HEK293T (cell line): ENCODE measurements at regions not wholly inside any gene's neighbourhood (a gene's known extent, or its start where the extent isn't known, plus 50 kb on each side); places are given as distances from the start of the nearest gene placed in this dataset.
"Not testable (repeated sequence)": the region's sequence is repeated elsewhere in the genome, so short reads cannot be mapped to it uniquely, and the experiment has no call there.

ENCODE experiments used
- CTCF ChIA-PET: fragments of 350-600 bp; formaldehyde crosslinking; extraction: SDS; loops from one replicate; lab custom pipeline; 2021; ENCODE audit warnings: antibody characterized with exemption, inconsistent platforms; lab: Yijun Ruan, JAX
- POLR2A ChIA-PET: fragments of 350-600 bp; formaldehyde crosslinking; extraction: SDS; loops from one replicate; lab custom pipeline; 2020; ENCODE audit warnings: antibody characterized with exemption, inconsistent platforms; lab: Yijun Ruan, JAX
- DNase-seq: peaks from one replicate; pipeline ENCODE4 v3.0.0; 2012; ENCODE audit warnings: mixed read lengths; ENCODE audit errors: extremely low spot score
- ARNT ChIP-seq: fragments of 450-650 bp; IDR thresholded peaks from 2 replicates; pipeline ENCODE4 v1.6.1; 2017; ENCODE audit warnings: mild to moderate bottlenecking
- BHLHE40 ChIP-seq: fragments of 450-650 bp; IDR thresholded peaks from 2 replicates; pipeline ENCODE4 v1.6.1; 2016; ENCODE audit warnings: mild to moderate bottlenecking, moderate library complexity, borderline replicate concordance
- CTBP1 ChIP-seq: fragments of 450-650 bp; IDR thresholded peaks from 2 replicates; pipeline ENCODE4 v1.6.1; 2016; ENCODE audit warnings: borderline replicate concordance
- ELF4 ChIP-seq: fragments of 450-650 bp; IDR thresholded peaks from 2 replicates; pipeline ENCODE4 v1.6.1; 2017; ENCODE audit warnings: antibody characterized with exemption
- FOXA1 ChIP-seq: fragments of 450-650 bp; IDR thresholded peaks from 2 replicates; pipeline ENCODE4 v1.6.1; 2016; ENCODE audit warnings: mild to moderate bottlenecking
- FOXK2 ChIP-seq: fragments of 450-650 bp; IDR thresholded peaks from 2 replicates; pipeline ENCODE4 v1.6.1; 2016; ENCODE audit warnings: mild to moderate bottlenecking
- FOXM1 ChIP-seq: fragments of 450-650 bp; IDR thresholded peaks from 2 replicates; pipeline ENCODE4 v1.6.1; 2017; ENCODE audit warnings: mild to moderate bottlenecking, borderline replicate concordance
- HDGF ChIP-seq: fragments of 450-650 bp; IDR thresholded peaks from 2 replicates; pipeline ENCODE4 v1.6.1; 2017; ENCODE audit warnings: antibody characterized with exemption, borderline replicate concordance
- L3MBTL2 ChIP-seq: fragments of 450-650 bp; conservative IDR thresholded peaks from 2 replicates; pipeline ENCODE4 v1.6.1; 2016; ENCODE audit warnings: mild to moderate bottlenecking
- LEF1 ChIP-seq: fragments of 450-650 bp; IDR thresholded peaks from 2 replicates; pipeline ENCODE4 v1.6.1; 2017; ENCODE audit warnings: mild to moderate bottlenecking, borderline replicate concordance
- NFRKB ChIP-seq: fragments of 450-650 bp; IDR thresholded peaks from 2 replicates; pipeline ENCODE4 v1.6.1; 2016; ENCODE audit warnings: mild to moderate bottlenecking, moderate library complexity
- PKNOX1 ChIP-seq: fragments of 450-650 bp; IDR thresholded peaks from 2 replicates; pipeline ENCODE4 v1.6.1; 2016
- SP1 ChIP-seq: fragments of 450-650 bp; IDR thresholded peaks from 2 replicates; pipeline ENCODE4 v1.6.1; 2017
- SUZ12 ChIP-seq: fragments of 450-650 bp; IDR thresholded peaks from 2 replicates; pipeline ENCODE4 v1.6.1; 2016; ENCODE audit warnings: mild to moderate bottlenecking
- TARDBP ChIP-seq: fragments of 450-650 bp; IDR thresholded peaks from 2 replicates; pipeline ENCODE4 v1.6.1; 2016
- ZNF384 ChIP-seq: fragments of 450-650 bp; IDR thresholded peaks from 2 replicates; pipeline ENCODE4 v1.6.1; 2016

GRCh38 chr7:138387755-138388475 lies 72.1 kb upstream of the TRIM24 start:
- ChIA-PET POLR2A (no interaction called here), CTCF (no interaction called here)
- TF ChIP-seq ARNT (no peak), FOXM1 (no peak), FOXK2 (no peak), L3MBTL2 (no peak), SP1 (no peak), ELF4 (no peak), SUZ12 (no peak), CTBP1 (no peak), HDGF (no peak), BHLHE40 (no peak), PKNOX1 (no peak), ZNF384 (no peak), LEF1 (no peak), TARDBP (no peak)
- no peak for DNase-seq

GRCh38 chr7:138388673-138389491 lies 71.2 kb upstream of the TRIM24 start:
- DNase-seq = no peak
- POLR2A ChIA-PET = no interaction called here
- CTCF ChIA-PET = no interaction called here
- TF ChIP-seq PKNOX1 (no peak), FOXK2 (no peak), ZNF384 (no peak), ARNT (no peak), LEF1 (no peak), FOXA1 (no peak), SP1 (no peak), ELF4 (no peak), TARDBP (no peak), CTBP1 (no peak), L3MBTL2 (no peak), NFRKB (no peak), FOXM1 (no peak), BHLHE40 (no peak), SUZ12 (no peak), HDGF (no peak)

- TF ChIP-seq ZNF384 = no peak
- no peak for TF ChIP-seq BHLHE40
- TF ChIP-seq SUZ12 = no peak
- no peak for TF ChIP-seq TARDBP
- TF ChIP-seq CTBP1 = no peak
- no peak for TF ChIP-seq NFRKB
- no peak for TF ChIP-seq PKNOX1
- TF ChIP-seq FOXK2 = no peak
- no peak for TF ChIP-seq HDGF
- TF ChIP-seq SP1 = no peak
- no peak for TF ChIP-seq FOXA1
- POLR2A ChIA-PET = no interaction called here
- DNase-seq = no peak
- CTCF ChIA-PET = no interaction called here
Observed at GRCh38 chr7:138395763-138396162, 64.3 kb upstream of the TRIM24 start.

GRCh38 chr7:138396251-138397070 lies 63.6 kb upstream of the TRIM24 start:
- TF ChIP-seq ZNF384 = no peak
- no peak for TF ChIP-seq L3MBTL2
- TF ChIP-seq FOXA1 = no peak
- TF ChIP-seq SUZ12 = no peak
- no peak for TF ChIP-seq PKNOX1
- TF ChIP-seq SP1 = no peak
- no peak for TF ChIP-seq FOXK2
- TF ChIP-seq ARNT = no peak
- CTCF ChIA-PET = no interaction called here
- DNase-seq = no peak
- POLR2A ChIA-PET = no interaction called here

GRCh38 chr7:138397071-138397433 lies 63.0 kb upstream of the TRIM24 start:
- POLR2A ChIA-PET, CTCF ChIA-PET, DNase-seq: not testable (repeated sequence)
